OCI-LY7 (cell line): ENCODE measurements at regions not wholly inside any gene's neighbourhood (a gene's known extent, or its start where the extent isn't known, plus 50 kb on each side); places are given as distances from the start of the nearest gene placed in this dataset.

Experiments
- BruUV-seq: library from RNA; stranded (reverse); fragments of 400-500 nt; replicated peaks from 2 replicates; lab custom pipeline; 2021; lab: Mats Ljungman, UMichigan
- CTCF ChIA-PET: fragments of 300-600 bp; sonication (Branson Sonifier 250); formaldehyde crosslinking; loops from one replicate; lab custom pipeline; 2022; ENCODE audit warnings: antibody characterized with exemption; ENCODE audit not compliant: unreplicated experiment; lab: Charles Lee
- POLR2A ChIA-PET: fragments of 300-600 bp; sonication (Branson Sonifier 250); formaldehyde crosslinking; loops from one replicate; lab custom pipeline; 2022; ENCODE audit warnings: antibody characterized with exemption; lab: Charles Lee
- DNase-seq: peaks from one replicate; pipeline ENCODE4 v3.0.0-alpha.2; 2015; ENCODE audit warnings: low spot score
- H2AFZ ChIP-seq: fragments of 200-600 bp; sonication (generic), shearing (Covaris generic); 2 replicates; pipeline ENCODE4 v1.6.1; 2014; ENCODE audit warnings: mild to moderate bottlenecking, antibody characterized with exemption, low read length, moderate library complexity
- H3K27ac ChIP-seq: fragments of 200-600 bp; sonication (generic); 2 replicates; pipeline ENCODE4 v1.5.1; 2014; ENCODE audit warnings: mixed run types, low read depth, mild to moderate bottlenecking, moderate library complexity, low read length, inconsistent platforms; ENCODE audit not compliant: poor library complexity, severe bottlenecking
- H3K36me3 ChIP-seq: fragments of 200-600 bp; sonication (generic); 2 replicates; pipeline ENCODE4 v1.6.1; 2014; ENCODE audit warnings: mild to moderate bottlenecking, antibody characterized with exemption, low read length, moderate library complexity, mixed read lengths; ENCODE audit not compliant: insufficient read depth
- H3K4me1 ChIP-seq: fragments of 200-600 bp; sonication (generic); 2 replicates; pipeline ENCODE4 v1.5.1; 2014; ENCODE audit warnings: mild to moderate bottlenecking, low read length; ENCODE audit not compliant: insufficient read depth, poor library complexity, severe bottlenecking
- H3K4me2 ChIP-seq: fragments of 200-600 bp; sonication (generic); 2 replicates; pipeline ENCODE4 v1.6.1; 2014; ENCODE audit warnings: mild to moderate bottlenecking, low read length
- H3K4me3 ChIP-seq: fragments of 200-600 bp; sonication (generic); 2 replicates; pipeline ENCODE4 v1.5.1; 2014; ENCODE audit warnings: mild to moderate bottlenecking, low read depth, low read length; ENCODE audit not compliant: poor library complexity, severe bottlenecking
- H3K79me2 ChIP-seq: fragments of 200-600 bp; sonication (generic); 2 replicates; pipeline ENCODE4 v1.6.1; 2016; ENCODE audit warnings: low read depth, mild to moderate bottlenecking, low read length, moderate library complexity, mixed read lengths; ENCODE audit not compliant: insufficient read depth
- H3K9me2 ChIP-seq: fragments of 200-600 bp; sonication (generic); 2 replicates; pipeline ENCODE4 v1.6.1; 2016; ENCODE audit warnings: mild to moderate bottlenecking, low read length, mixed read lengths; ENCODE audit not compliant: insufficient read depth
- H3K9me3 ChIP-seq: fragments of 200-600 bp; sonication (generic); 2 replicates; pipeline ENCODE4 v1.6.1; 2014; ENCODE audit warnings: mild to moderate bottlenecking, mixed run types, low read length, mixed read lengths
- H4K20me1 ChIP-seq: fragments of 200-600 bp; sonication (generic); 2 replicates; pipeline ENCODE4 v1.6.1; 2014; ENCODE audit warnings: mild to moderate bottlenecking, antibody characterized with exemption, low read length, moderate library complexity, mixed read lengths; ENCODE audit not compliant: insufficient read depth
- CTCF ChIP-seq: fragments of 200-600 bp; sonication (generic); conservative IDR thresholded peaks from 2 replicates; pipeline ENCODE4 v1.5.1; 2014; ENCODE audit warnings: mild to moderate bottlenecking, antibody characterized with exemption, low read length, moderate library complexity, mixed read lengths
- EZH2phosphoT487 ChIP-seq: fragments of 200-600 bp; sonication (generic); IDR thresholded peaks from 2 replicates; pipeline ENCODE4 v1.6.1; 2018; ENCODE audit warnings: low read depth, borderline replicate concordance, mild to moderate bottlenecking, mixed run types, antibody characterized with exemption, low read length, moderate library complexity, mixed read lengths
- intact Hi-C: fragments of 100-400 bp; cut with micrococcal nuclease; formaldehyde crosslinking; loops from one replicate; pipeline ENCODE4 v1.10.0; 2022; ENCODE audit not compliant: unreplicated experiment

GRCh38 chr7:156177422-156178055 is 365.3 kb upstream of the SHH start:
- no peak overlapping the region for H2AFZ ChIP-seq
- no peak overlapping the region for H3K4me2 ChIP-seq
- no peaks in the 10 kb centered on the region for H3K9me3 ChIP-seq
- H4K20me1 ChIP-seq: no peaks in the 10 kb centered on the region
- H3K9me2 ChIP-seq: no peaks in the 10 kb centered on the region
- ChIA-PET CTCF (no interaction called here), POLR2A (interaction anchor here (0.6 kb wide), 1 partner anchor 32 kb away, joined by 4 read pairs; no protein-coding TSS in a partner anchor)
- no peaks in the 10 kb centered on the region for H3K79me2 ChIP-seq
- H3K4me3 ChIP-seq: no peak overlapping the region
- no peaks in the 10 kb centered on the region for H3K36me3 ChIP-seq
- H3K27ac ChIP-seq: no peak overlapping the region
- BruUV-seq: no TSS peak
- intact Hi-C loops: no loop called here
- no peak for TF ChIP-seq CTCF
- no peak for TF ChIP-seq EZH2phosphoT487
- no peak for DNase-seq
- no peaks in the 10 kb centered on the region for H3K4me1 ChIP-seq

DNA sequence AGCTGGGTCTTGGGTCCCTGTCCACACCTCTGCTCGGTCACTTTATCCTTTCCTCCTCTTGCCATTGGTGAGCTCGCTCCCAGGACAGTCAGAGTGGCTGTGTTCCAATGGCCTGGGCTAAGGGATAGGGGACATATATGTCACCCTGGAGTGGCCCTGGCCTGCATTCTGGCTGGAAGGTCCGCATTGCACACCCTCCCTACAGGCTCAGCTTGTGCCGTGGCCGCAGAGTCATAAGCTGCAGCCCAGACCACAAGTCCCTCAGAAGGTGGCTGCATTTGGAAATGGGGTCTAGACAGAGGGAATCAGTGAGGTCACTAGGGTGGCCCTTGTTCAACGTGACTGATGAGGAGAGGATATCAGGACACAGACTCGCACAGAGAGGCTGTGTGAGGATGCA is 363.8 kb upstream of the SHH start:
- no peaks in the 10 kb centered on the region for H3K9me3 ChIP-seq
- no peak overlapping the region for H3K4me3 ChIP-seq
- no peaks in the 10 kb centered on the region for H3K79me2 ChIP-seq
- H3K9me2 ChIP-seq: no peaks in the 10 kb centered on the region
- ChIA-PET POLR2A (no interaction called here), CTCF (no interaction called here)
- intact Hi-C loops: no loop called here
- TF ChIP-seq EZH2phosphoT487 (no peak), CTCF (no peak)
- H3K4me2 ChIP-seq: no peak overlapping the region
- no peaks in the 10 kb centered on the region for H3K4me1 ChIP-seq
- DNase-seq: no peak
- H2AFZ ChIP-seq: no peak overlapping the region
- H3K36me3 ChIP-seq: no peaks in the 10 kb centered on the region
- BruUV-seq: no TSS peak
- H3K27ac ChIP-seq: no peak overlapping the region
- H4K20me1 ChIP-seq: no peaks in the 10 kb centered on the region

DNA sequence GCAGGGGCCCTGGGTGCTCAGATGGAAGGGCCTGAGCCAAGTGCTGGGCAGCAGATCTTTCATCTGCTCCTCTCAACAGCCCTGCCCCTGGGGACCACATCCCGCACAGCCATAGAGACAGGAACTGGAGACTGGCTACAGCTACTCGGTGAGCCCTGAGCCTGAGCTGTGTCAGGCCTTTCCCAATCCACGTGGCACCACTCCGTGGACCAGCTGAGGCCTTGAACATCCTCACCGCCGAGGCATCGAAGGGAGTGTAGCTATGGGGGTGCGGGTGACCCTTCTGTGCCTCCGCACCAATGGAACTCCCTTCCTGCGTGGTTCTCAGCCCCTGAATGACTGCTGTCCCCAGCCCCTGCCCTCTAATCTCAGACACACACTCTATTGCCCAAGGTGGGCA is 362.7 kb upstream of the SHH start:
- POLR2A ChIA-PET: no interaction called here
- no peaks in the 10 kb centered on the region for H4K20me1 ChIP-seq
- TF ChIP-seq CTCF: no peak
- no peak for TF ChIP-seq EZH2phosphoT487
- H3K9me3 ChIP-seq: no peaks in the 10 kb centered on the region
- DNase-seq: no peak
- no peak overlapping the region for H3K27ac ChIP-seq
- BruUV-seq: no TSS peak
- intact Hi-C loops: no loop called here
- CTCF ChIA-PET: no interaction called here
- no peak overlapping the region for H2AFZ ChIP-seq
- H3K4me3 ChIP-seq: no peak overlapping the region
- H3K79me2 ChIP-seq: no peaks in the 10 kb centered on the region
- H3K9me2 ChIP-seq: no peaks in the 10 kb centered on the region
- H3K36me3 ChIP-seq: no peaks in the 10 kb centered on the region
- H3K4me2 ChIP-seq: no peak overlapping the region
- no peaks in the 10 kb centered on the region for H3K4me1 ChIP-seq
